Activated T-cell treated with anti-CD3 and anti-CD28 coated beads, Interleukin-2, amount 50 U/mL, for 24 hours (primary cell): ENCODE measurements at regions not wholly inside any gene's neighbourhood (a gene's known extent, or its start where the extent isn't known, plus 50 kb on each side); places are given as distances from the start of the nearest gene placed in this dataset.

Source experiments
- DNase-seq: peaks from one replicate; pipeline ENCODE4 v3.0.0-alpha.2; 2020
- H3K27ac Mint-ChIP-seq: 2 replicates; pipeline ENCODE4 v1.8.0; 2020; ENCODE audit warnings: mild to moderate bottlenecking, mixed read lengths
- H3K27me3 Mint-ChIP-seq: 2 replicates; pipeline ENCODE4 v1.8.0; 2020; ENCODE audit warnings: mixed read lengths
- H3K36me3 Mint-ChIP-seq: 2 replicates; pipeline ENCODE4 v1.8.0; 2020; ENCODE audit warnings: low read depth, mixed read lengths
- H3K4me1 Mint-ChIP-seq: 2 replicates; pipeline ENCODE4 v1.8.0; 2020; ENCODE audit warnings: low read depth, mixed read lengths
- H3K4me3 Mint-ChIP-seq: 2 replicates; pipeline ENCODE4 v1.8.0; 2020; ENCODE audit warnings: mild to moderate bottlenecking, moderate library complexity, mixed read lengths
- H3K9me3 Mint-ChIP-seq: 2 replicates; pipeline ENCODE4 v1.8.0; 2020; ENCODE audit warnings: mixed read lengths

GRCh38 chr6:104418839-104419238 lies 440.9 kb downstream of the HACE1 start:
- Mint-ChIP-seq H3K36me3 (no peaks in the 10 kb centered on the region), H3K27me3 (no peaks in the 10 kb centered on the region), H3K4me3 (no peak overlapping the region), H3K27ac (no peak overlapping the region), H3K9me3 (peaks cover 6% of the 10 kb centered on the region), H3K4me1 (no peaks in the 10 kb centered on the region)
- no peak for DNase-seq

- H3K27me3 Mint-ChIP-seq, result no peaks in the 10 kb centered on the region
- no peak for DNase-seq
Observed at GRCh38 chr6:104418125-104418524, 441.6 kb downstream of the HACE1 start.

GRCh38 chr6:104414723-104415122 lies 445.0 kb downstream of the HACE1 start:
- H3K9me3 Mint-ChIP-seq, result peaks cover 7% of the 10 kb centered on the region
- no peak overlapping the region for H3K27ac Mint-ChIP-seq
- no peaks in the 10 kb centered on the region for H3K36me3 Mint-ChIP-seq
- no peak overlapping the region for H3K4me3 Mint-ChIP-seq
- DNase-seq, result no peak
- H3K4me1 Mint-ChIP-seq, result no peaks in the 10 kb centered on the region
- no peaks in the 10 kb centered on the region for H3K27me3 Mint-ChIP-seq

More at GRCh38 chr6:104418125-104418524, 441.6 kb downstream of the HACE1 start:
- H3K4me1 Mint-ChIP-seq, result no peaks in the 10 kb centered on the region
- peaks cover 7% of the 10 kb centered on the region for H3K9me3 Mint-ChIP-seq
- H3K27ac Mint-ChIP-seq, result no peak overlapping the region
- H3K4me3 Mint-ChIP-seq, result no peak overlapping the region
- no peaks in the 10 kb centered on the region for H3K36me3 Mint-ChIP-seq

- Mint-ChIP-seq H3K36me3 (no peaks in the 10 kb centered on the region), H3K27ac (no peak overlapping the region), H3K9me3 (peaks cover 7% of the 10 kb centered on the region), H3K4me1 (no peaks in the 10 kb centered on the region), H3K27me3 (no peaks in the 10 kb centered on the region), H3K4me3 (no peak overlapping the region)
- no peak for DNase-seq
Observed at GRCh38 chr6:104413767-104414166, 446.0 kb downstream of the HACE1 start.

- peaks cover 7% of the 10 kb centered on the region for H3K9me3 Mint-ChIP-seq
- no peaks in the 10 kb centered on the region for H3K27me3 Mint-ChIP-seq
- no peaks in the 10 kb centered on the region for H3K4me1 Mint-ChIP-seq
- H3K27ac Mint-ChIP-seq, result no peak overlapping the region
- H3K4me3 Mint-ChIP-seq, result no peak overlapping the region
- no peaks in the 10 kb centered on the region for H3K36me3 Mint-ChIP-seq
- no peak for DNase-seq
Observed at GRCh38 chr6:104411302-104411701, 448.4 kb downstream of the HACE1 start.

- Mint-ChIP-seq H3K4me1 (no peaks in the 10 kb centered on the region), H3K27me3 (no peaks in the 10 kb centered on the region), H3K36me3 (no peaks in the 10 kb centered on the region), H3K9me3 (peaks cover 7% of the 10 kb centered on the region), H3K4me3 (no peak overlapping the region), H3K27ac (no peak overlapping the region)
- DNase-seq, result no peak
Observed at GRCh38 chr6:104409913-104410312, 449.8 kb downstream of the HACE1 start.

GRCh38 chr6:104407957-104408356 lies 451.8 kb downstream of the HACE1 start:
- no peak overlapping the region for H3K4me3 Mint-ChIP-seq
- no peaks in the 10 kb centered on the region for H3K9me3 Mint-ChIP-seq
- no peaks in the 10 kb centered on the region for H3K27me3 Mint-ChIP-seq
- H3K27ac Mint-ChIP-seq, result no peak overlapping the region
- no peaks in the 10 kb centered on the region for H3K4me1 Mint-ChIP-seq
- no peaks in the 10 kb centered on the region for H3K36me3 Mint-ChIP-seq
- DNase-seq, result no peak

- Mint-ChIP-seq H3K4me3 (no peak overlapping the region), H3K27ac (no peak overlapping the region), H3K27me3 (no peaks in the 10 kb centered on the region), H3K4me1 (no peaks in the 10 kb centered on the region), H3K36me3 (no peaks in the 10 kb centered on the region), H3K9me3 (no peaks in the 10 kb centered on the region)
- DNase-seq, result no peak
Observed at GRCh38 chr6:104404377-104404776, 455.3 kb downstream of the HACE1 start.

GRCh38 chr6:104402572-104402971 lies 457.1 kb downstream of the HACE1 start:
- no peaks in the 10 kb centered on the region for H3K36me3 Mint-ChIP-seq
- no peaks in the 10 kb centered on the region for H3K27me3 Mint-ChIP-seq
- H3K4me1 Mint-ChIP-seq, result no peaks in the 10 kb centered on the region
- H3K27ac Mint-ChIP-seq, result no peak overlapping the region
- no peak for DNase-seq
- H3K9me3 Mint-ChIP-seq, result no peaks in the 10 kb centered on the region
- H3K4me3 Mint-ChIP-seq, result no peak overlapping the region

GRCh38 chr6:104401926-104402325 lies 457.8 kb downstream of the HACE1 start:
- Mint-ChIP-seq H3K4me1 (no peaks in the 10 kb centered on the region), H3K27me3 (no peaks in the 10 kb centered on the region), H3K27ac (no peak overlapping the region), H3K9me3 (no peaks in the 10 kb centered on the region), H3K4me3 (no peak overlapping the region), H3K36me3 (no peaks in the 10 kb centered on the region)
- DNase-seq, result no peak

- DNase-seq, result no peak
- Mint-ChIP-seq H3K27ac (no peak overlapping the region), H3K4me3 (no peak overlapping the region), H3K9me3 (no peaks in the 10 kb centered on the region), H3K4me1 (no peaks in the 10 kb centered on the region), H3K36me3 (no peaks in the 10 kb centered on the region), H3K27me3 (no peaks in the 10 kb centered on the region)
Observed at GRCh38 chr6:104400844-104401243, 458.9 kb downstream of the HACE1 start.

- DNase-seq, result no peak
- H3K4me3 Mint-ChIP-seq, result no peak overlapping the region
- H3K9me3 Mint-ChIP-seq, result no peaks in the 10 kb centered on the region
- H3K4me1 Mint-ChIP-seq, result no peaks in the 10 kb centered on the region
- no peaks in the 10 kb centered on the region for H3K36me3 Mint-ChIP-seq
- no peak overlapping the region for H3K27ac Mint-ChIP-seq
- H3K27me3 Mint-ChIP-seq, result no peaks in the 10 kb centered on the region
Observed at GRCh38 chr6:104396077-104396476, 463.6 kb downstream of the HACE1 start.

GRCh38 chr6:104381907-104382306 lies 477.8 kb downstream of the HACE1 start:
- no peaks in the 10 kb centered on the region for H3K9me3 Mint-ChIP-seq

GRCh38 chr6:104365451-104366234 lies 494.1 kb downstream of the HACE1 start:
- Mint-ChIP-seq H3K9me3 (no peaks in the 10 kb centered on the region), H3K27me3 (no peaks in the 10 kb centered on the region), H3K4me1 (no peaks in the 10 kb centered on the region), H3K4me3 (no peak overlapping the region), H3K36me3 (no peaks in the 10 kb centered on the region), H3K27ac (no peak overlapping the region)
- DNase-seq, result no peak

More at GRCh38 chr6:104381907-104382306, 477.8 kb downstream of the HACE1 start:
- no peak overlapping the region for H3K4me3 Mint-ChIP-seq
- no peaks in the 10 kb centered on the region for H3K36me3 Mint-ChIP-seq
- no peaks in the 10 kb centered on the region for H3K27me3 Mint-ChIP-seq
- no peaks in the 10 kb centered on the region for H3K4me1 Mint-ChIP-seq
- DNase-seq, result no peak
- H3K27ac Mint-ChIP-seq, result no peak overlapping the region

- H3K36me3 Mint-ChIP-seq, result no peaks in the 10 kb centered on the region
- H3K9me3 Mint-ChIP-seq, result peaks cover 9% of the 10 kb centered on the region
- no peaks in the 10 kb centered on the region for H3K4me1 Mint-ChIP-seq
- no peak overlapping the region for H3K4me3 Mint-ChIP-seq
- H3K27me3 Mint-ChIP-seq, result no peaks in the 10 kb centered on the region
- H3K27ac Mint-ChIP-seq, result no peak overlapping the region
- DNase-seq, result no peak
Observed at GRCh38 chr6:104357928-104358327, 501.8 kb downstream of the HACE1 start.

- DNase-seq, result no peak
- peaks cover 9% of the 10 kb centered on the region for H3K9me3 Mint-ChIP-seq
- no peak overlapping the region for H3K27ac Mint-ChIP-seq
- no peaks in the 10 kb centered on the region for H3K36me3 Mint-ChIP-seq
- no peaks in the 10 kb centered on the region for H3K27me3 Mint-ChIP-seq
- H3K4me1 Mint-ChIP-seq, result no peaks in the 10 kb centered on the region
- H3K4me3 Mint-ChIP-seq, result no peak overlapping the region
Observed at GRCh38 chr6:104356197-104356596, 503.5 kb downstream of the HACE1 start.
